H1 (cell line): ENCODE measurements at regions not wholly inside any gene's neighbourhood (a gene's known extent, or its start where the extent isn't known, plus 50 kb on each side); places are given as distances from the start of the nearest gene placed in this dataset.

Experiments used
- CTCF ChIA-PET: fragments of 300-600 bp; sonication (Branson Sonifier 250); formaldehyde crosslinking; loops from one replicate; lab custom pipeline; 2021; ENCODE audit not compliant: partially characterized antibody; lab: Charles Lee
- POLR2A ChIA-PET: fragments of 300-600 bp; sonication (Branson Sonifier 250); formaldehyde crosslinking; loops from one replicate; lab custom pipeline; 2021; ENCODE audit warnings: inconsistent platforms; ENCODE audit not compliant: partially characterized antibody; lab: Charles Lee
- DNase-seq, 2 experiments: peaks; one replicate each; pipeline versions ENCODE4 v3.0.0 to v3.0.0-alpha.2; 2010 to 2022; ENCODE audit warnings: low spot score in 2 of 2, low read depth in 1 of 2, mixed read lengths in 1 of 2
- FAIRE-seq: peaks from 2 replicates; lab custom pipeline; 2011; peaks lifted over from hg19 to GRCh38; lab: Jason Lieb, UNC
- H2AFZ ChIP-seq: 2 replicates; pipeline ENCODE4 v1.8.1; 2012; ENCODE audit warnings: low read length, inconsistent platforms
- H2AK5ac ChIP-seq: 2 replicates; pipeline ENCODE4 v1.6.1; 2013; ENCODE audit warnings: low read depth, low read length
- H2BK120ac ChIP-seq: replicated peaks from 2 replicates; pipeline ENCODE3; 2013; ENCODE audit warnings: low read depth, low read length, inconsistent platforms
- H2BK12ac ChIP-seq: 2 replicates; pipeline ENCODE4 v1.6.1; 2013; ENCODE audit warnings: low read depth, low read length
- H2BK15ac ChIP-seq: 2 replicates; pipeline ENCODE4 v1.6.1; 2013; ENCODE audit warnings: low read length
- H2BK20ac ChIP-seq: 2 replicates; pipeline ENCODE4 v1.6.1; 2013; ENCODE audit warnings: low read length
- H2BK5ac ChIP-seq: 2 replicates; pipeline ENCODE4 v1.6.1; 2013; ENCODE audit warnings: low read depth, low read length
- H3K14ac ChIP-seq: 2 replicates; pipeline ENCODE4 v1.6.1; 2013; ENCODE audit warnings: inconsistent platforms; ENCODE audit not compliant: insufficient read length
- H3K18ac ChIP-seq: 2 replicates; pipeline ENCODE4 v1.6.1; 2013; ENCODE audit warnings: low read length; ENCODE audit errors: extremely low read depth
- H3K23ac ChIP-seq: 2 replicates; pipeline ENCODE4 v1.6.1; 2013; ENCODE audit warnings: inconsistent platforms; ENCODE audit not compliant: insufficient read length
- H3K23me2 ChIP-seq: 2 replicates; pipeline ENCODE4 v1.6.1; 2013; ENCODE audit warnings: low read depth, low read length
- H3K27ac ChIP-seq: 2 replicates; pipeline ENCODE4 v1.6.1; 2011; ENCODE audit warnings: low read depth, low read length, inconsistent platforms
- H3K27me3 ChIP-seq, 4 experiments: replicated peaks in 1 of 4; 1 replicate in 1 of 4; 2 replicates in 3 of 4; pipeline versions ENCODE4 v1.6.1 to v1.8.1; 2011 to 2013; ENCODE audit warnings: low read length in 3 of 4, mild to moderate bottlenecking in 3 of 4, inconsistent platforms in 2 of 4, mixed read lengths in 2 of 4, moderate library complexity in 1 of 4; ENCODE audit not compliant: control insufficient read depth in 3 of 4, insufficient read depth in 3 of 4; ENCODE audit errors: extremely low read depth in 1 of 4
- H3K36me3 ChIP-seq, 4 experiments: 2 replicates each; pipeline versions ENCODE4 v1.6.1 to v1.8.1; 2011 to 2013; ENCODE audit warnings: mild to moderate bottlenecking in 4 of 4, low read length in 3 of 4, moderate library complexity in 2 of 4, control low read depth in 1 of 4, inconsistent platforms in 1 of 4; ENCODE audit not compliant: insufficient read depth in 4 of 4, control insufficient read depth in 2 of 4
- H3K4ac ChIP-seq: replicated peaks from 2 replicates; pipeline ENCODE3; 2013; ENCODE audit warnings: low read length, low read depth, mixed read lengths, inconsistent platforms; ENCODE audit not compliant: insufficient read length
- H3K4me1 ChIP-seq, 4 experiments: replicated peaks in 1 of 4; 1 replicate in 1 of 4; 2 replicates in 3 of 4; pipeline versions ENCODE4 v1.6.1 to v1.8.1; 2011 to 2013; ENCODE audit warnings: low read length in 3 of 4, inconsistent platforms in 2 of 4, mixed read lengths in 1 of 4; ENCODE audit not compliant: insufficient read depth in 4 of 4, control insufficient read depth in 3 of 4
- H3K4me2 ChIP-seq, 2 experiments: 2 replicates each; pipeline versions ENCODE4 v1.6.1 to v1.8.1; 2011 to 2013; ENCODE audit warnings: low read depth in 2 of 2, low read length in 2 of 2, control low read depth in 1 of 2, inconsistent platforms in 1 of 2, mild to moderate bottlenecking in 1 of 2; ENCODE audit not compliant: insufficient read depth in 1 of 2
- H3K4me3 ChIP-seq, 4 experiments: fragments of 200-600, 300-600 bp in 1 of 4; sonication (generic), shearing (Covaris generic), sonication (Bioruptor Twin) in 1 of 4; 2 replicates each; pipeline versions ENCODE4 v1.5.1 to v1.8.1; 2011 to 2016; ENCODE audit warnings: low read length in 4 of 4, low read depth in 3 of 4, control low read depth in 2 of 4, inconsistent platforms in 2 of 4, mild to moderate bottlenecking in 2 of 4, mixed read lengths in 1 of 4, moderate library complexity in 1 of 4; ENCODE audit not compliant: insufficient read depth in 2 of 4; ENCODE audit errors: extremely low read depth in 1 of 4
- H3K56ac ChIP-seq: replicated peaks from 2 replicates; pipeline ENCODE3; 2013; ENCODE audit warnings: low read depth, mild to moderate bottlenecking, mixed read lengths, low read length, inconsistent platforms; ENCODE audit not compliant: insufficient read length
- H3K79me1 ChIP-seq: 2 replicates; pipeline ENCODE4 v1.6.1; 2013; ENCODE audit warnings: low read depth, low read length, control low read depth
- H3K79me2 ChIP-seq, 2 experiments: 2 replicates each; pipeline versions ENCODE4 v1.6.1 to v1.8.1; 2012 to 2013; ENCODE audit warnings: low read length in 2 of 2, mild to moderate bottlenecking in 2 of 2, inconsistent platforms in 1 of 2; ENCODE audit not compliant: insufficient read depth in 2 of 2, control insufficient read depth in 1 of 2
- H3K9ac ChIP-seq, 4 experiments: replicated peaks in 1 of 4; 1 replicate in 1 of 4; 2 replicates in 3 of 4; pipeline versions ENCODE4 v1.6.1 to v1.8.1; 2011 to 2013; ENCODE audit warnings: low read depth in 3 of 4, low read length in 3 of 4, control low read depth in 2 of 4, mild to moderate bottlenecking in 2 of 4, moderate library complexity in 2 of 4, inconsistent platforms in 1 of 4; ENCODE audit errors: extremely low read depth in 1 of 4
- H3K9me3 ChIP-seq, 2 experiments: 2 replicates each; pipeline versions ENCODE4 v1.6.1 to v1.8.1; 2012 to 2013; ENCODE audit warnings: mild to moderate bottlenecking in 2 of 2, moderate library complexity in 2 of 2, control low read depth in 1 of 2, inconsistent platforms in 1 of 2, low read depth in 1 of 2, low read length in 1 of 2, mixed read lengths in 1 of 2; ENCODE audit not compliant: insufficient read depth in 2 of 2
- H4K20me1 ChIP-seq, 2 experiments: replicated peaks in 1 of 2; 2 replicates each; pipeline versions ENCODE3 to v1.8.1; 2011 to 2013; ENCODE audit warnings: inconsistent platforms in 2 of 2, low read length in 2 of 2, mild to moderate bottlenecking in 1 of 2; ENCODE audit not compliant: insufficient read depth in 2 of 2, control insufficient read depth in 1 of 2
- H4K5ac ChIP-seq: 2 replicates; pipeline ENCODE4 v1.6.1; 2013; ENCODE audit warnings: low read length, low read depth, mixed read lengths, inconsistent platforms; ENCODE audit not compliant: insufficient read length
- H4K8ac ChIP-seq: 2 replicates; pipeline ENCODE4 v1.8.0; 2013; ENCODE audit warnings: mild to moderate bottlenecking, moderate library complexity, low read length, inconsistent platforms; ENCODE audit not compliant: insufficient read depth; ENCODE audit errors: extremely low read depth
- H4K91ac ChIP-seq: replicated peaks from 2 replicates; pipeline ENCODE3; 2013; ENCODE audit warnings: low read length, mixed read lengths, inconsistent platforms; ENCODE audit not compliant: insufficient read length
- EGR1 ChIP-seq: IDR thresholded peaks from 2 replicates; pipeline ENCODE4 v1.6.1; 2011; ENCODE audit warnings: low read depth, low read length, borderline replicate concordance
- WGBS, 2 experiments: shearing (Covaris generic) in 1 of 2; methylation state at CpG; one replicate each; pipeline versions ENCODE4 v1.1.6 to v1.1.7; 2013 to 2015; ENCODE audit warnings: low lambda C conversion rate in 2 of 2, mixed read lengths in 2 of 2, inconsistent platforms in 1 of 2, low coverage in 1 of 2, missing lambda C conversion rate in 1 of 2; ENCODE audit not compliant: insufficient replicate concordance in 2 of 2, insufficient coverage in 1 of 2, insufficient read length in 1 of 2; ENCODE audit errors: extremely low coverage in 1 of 2, missing lambda C conversion rate in 1 of 2; 5-methylcytosine and 5-hydroxymethylcytosine counted together

- Histone ChIP-seq H2BK120ac (no peak overlapping the region), H3K27me3 (no peaks in the 10 kb centered on the region), H3K79me1 (no peaks in the 10 kb centered on the region), H4K8ac (no peak overlapping the region), H3K4me2 (no peak overlapping the region), H2BK15ac (no peak overlapping the region), H3K56ac (no peak overlapping the region), H3K14ac (no peak overlapping the region), H3K4me1 (no peaks in the 10 kb centered on the region), H4K91ac (no peak overlapping the region), H4K5ac (no peak overlapping the region), H2AK5ac (no peak overlapping the region), H2AFZ (no peak overlapping the region), H3K23me2 (no peaks in the 10 kb centered on the region), H4K20me1 (no peaks in the 10 kb centered on the region), H3K9ac (no peak overlapping the region), H3K27ac (no peak overlapping the region), H3K4me3 (no peak overlapping the region), H2BK20ac (no peak overlapping the region), H3K23ac (no peak overlapping the region), H3K4ac (no peak overlapping the region), H2BK5ac (no peak overlapping the region), H3K18ac (no peak overlapping the region), H3K36me3 (no peaks in the 10 kb centered on the region), H3K79me2 (no peaks in the 10 kb centered on the region), H2BK12ac (no peak overlapping the region), H3K9me3 (no peaks in the 10 kb centered on the region)
- CTCF ChIA-PET, result interaction anchor here (2.4 kb wide), 1 partner anchor 13 kb away, joined by 10 read pairs; no protein-coding TSS in a partner anchor
- POLR2A ChIA-PET, result no interaction called here
- no peak for TF ChIP-seq EGR1
- no peak for DNase-seq
- no peak for FAIRE-seq
- WGBS, 2 experiments, result 87% methylated on average over 1 of the region's 1 CpG; no CpG with 5 or more reads in 1 of the 2 experiments
These were observed 392.2 kb upstream of the CCDC179 start for GRCh38 chr11:23252426-23252825.
